ENCODE measurements at regions not wholly inside any gene's neighbourhood (a gene's known extent, or its start where the extent isn't known, plus 50 kb on each side); places are given as distances from the start of the nearest gene placed in this dataset.

- H3K9me3 ChIP-seq (ENCODE audit: insufficient read depth in 2 of 2, low read depth in 1 of 2, low read length in 1 of 2): no peaks in the 10 kb centered on the region
- H3K14ac ChIP-seq (ENCODE audit: insufficient read length): no peak overlapping the region
- FAIRE-seq (no peak), DNase-seq (ENCODE audit: low read depth in 1 of 2, low spot score in 2 of 2) (no peak)
- H3K9ac ChIP-seq (replicated peaks in 1 of 4; ENCODE audit: extremely low read depth in 1 of 4, low read depth in 3 of 4, low read length in 3 of 4): no peak overlapping the region
- H2AK5ac ChIP-seq (ENCODE audit: low read depth, low read length): no peak overlapping the region
- H2BK120ac ChIP-seq (replicated peaks; ENCODE audit: low read depth, low read length): no peak overlapping the region
- CTCF ChIA-PET (ENCODE audit: partially characterized antibody): no interaction called here
- H3K4ac ChIP-seq (replicated peaks; ENCODE audit: insufficient read length, low read depth, low read length): no peak overlapping the region
- H3K27ac ChIP-seq (ENCODE audit: low read depth, low read length): no peak overlapping the region
- 75% methylated on average over 8 of the region's 8 CpGs; no CpG with 5 or more reads in 1 of the 2 experiments for WGBS, 2 experiments (ENCODE audit: extremely low coverage in 1 of 2, insufficient coverage in 1 of 2, insufficient read length in 1 of 2, insufficient replicate concordance in 2 of 2, low coverage in 1 of 2, low lambda C conversion rate in 2 of 2, missing lambda C conversion rate in 1 of 2)
- H3K18ac ChIP-seq (ENCODE audit: extremely low read depth, low read length): no peak overlapping the region
- H3K56ac ChIP-seq (replicated peaks; ENCODE audit: insufficient read length, low read depth, low read length): no peak overlapping the region
- H3K79me2 ChIP-seq (ENCODE audit: control insufficient read depth in 1 of 2, insufficient read depth in 2 of 2, low read length in 2 of 2): no peaks in the 10 kb centered on the region
- H3K23ac ChIP-seq (ENCODE audit: insufficient read length): no peak overlapping the region
- H3K4me1 ChIP-seq (replicated peaks in 1 of 4; ENCODE audit: control insufficient read depth in 3 of 4, insufficient read depth in 4 of 4, low read length in 3 of 4): no peaks in the 10 kb centered on the region
- no peak overlapping the region for H3K4me2 ChIP-seq (ENCODE audit: insufficient read depth in 1 of 2, low read depth in 2 of 2, low read length in 2 of 2)
- no peak overlapping the region for H3K4me3 ChIP-seq (ENCODE audit: extremely low read depth in 1 of 4, insufficient read depth in 2 of 4, low read depth in 3 of 4, low read length in 4 of 4)
- no peak for TF ChIP-seq KDM1A (IDR thresholded peaks at IDR 0.05; ENCODE audit: borderline replicate concordance, low read length)
- no peak for TF ChIP-seq ATF3 (IDR thresholded peaks at IDR 0.05; ENCODE audit: insufficient read depth, low read depth, low read length)
- TF ChIP-seq MAFK (IDR thresholded peaks at IDR 0.05; ENCODE audit: low read depth, low read length): no peak
- TF ChIP-seq SIN3A (conservative IDR thresholded peaks at IDR 0.05 in 1 of 2, IDR thresholded peaks at IDR 0.05 in 1 of 2; ENCODE audit: low read depth in 1 of 2, low read length in 2 of 2): no peak
- no peak for TF ChIP-seq SAP30 (IDR thresholded peaks at IDR 0.05; ENCODE audit: insufficient read depth, insufficient replicate concordance, low read length)
- no peak for TF ChIP-seq POLR2A (IDR thresholded peaks at IDR 0.05; ENCODE audit: control extremely low read depth in 1 of 2, low read depth in 2 of 2, low read length in 2 of 2)
- TF ChIP-seq SP2 (IDR thresholded peaks at IDR 0.05; ENCODE audit: low read length): no peak
- no peak for TF ChIP-seq SP4 (IDR thresholded peaks at IDR 0.05; ENCODE audit: low read length)
- TF ChIP-seq CBX8 (IDR thresholded peaks at IDR 0.05; ENCODE audit: borderline replicate concordance, low read depth, low read length): no peak
- no peak for TF ChIP-seq RFX5 (IDR thresholded peaks at IDR 0.05; ENCODE audit: borderline replicate concordance, low read depth, low read length)
- TF ChIP-seq RNF2 (IDR thresholded peaks at IDR 0.05; ENCODE audit: borderline replicate concordance, low read depth, low read length, missing control alignments, poor library complexity, severe bottlenecking): no peak
- TF ChIP-seq BRCA1 (IDR thresholded peaks at IDR 0.05; ENCODE audit: low read depth, low read length): no peak
- no peak for TF ChIP-seq MAX (IDR thresholded peaks at IDR 0.05)
- TF ChIP-seq TBP (IDR thresholded peaks at IDR 0.05; ENCODE audit: low read depth, low read length): no peak
- no peak for TF ChIP-seq HDAC6 (IDR thresholded peaks at IDR 0.05; ENCODE audit: low read depth, low read length)
- H2BK20ac ChIP-seq (ENCODE audit: low read length): no peak overlapping the region
- POLR2A ChIA-PET (ENCODE audit: partially characterized antibody): no interaction called here
- no peak overlapping the region for H2BK5ac ChIP-seq (ENCODE audit: low read depth, low read length)
- H4K91ac ChIP-seq (replicated peaks; ENCODE audit: insufficient read length, low read length): no peak overlapping the region
- H4K8ac ChIP-seq (ENCODE audit: extremely low read depth, insufficient read depth, low read length): no peak overlapping the region
- no peak overlapping the region for H2AFZ ChIP-seq (ENCODE audit: low read length)
- no peaks in the 10 kb centered on the region for H3K23me2 ChIP-seq (ENCODE audit: low read depth, low read length)
- H3K27me3 ChIP-seq (replicated peaks in 1 of 4; ENCODE audit: control insufficient read depth in 3 of 4, extremely low read depth in 1 of 4, insufficient read depth in 3 of 4, low read length in 3 of 4): no peaks in the 10 kb centered on the region
- H4K5ac ChIP-seq (ENCODE audit: insufficient read length, low read depth, low read length): no peak overlapping the region
- H3K79me1 ChIP-seq (ENCODE audit: low read depth, low read length): no peaks in the 10 kb centered on the region
- H2BK15ac ChIP-seq (ENCODE audit: low read length): no peak overlapping the region
- H3K36me3 ChIP-seq (ENCODE audit: control insufficient read depth in 2 of 4, insufficient read depth in 4 of 4, low read length in 3 of 4): no peaks in the 10 kb centered on the region
- H2BK12ac ChIP-seq (ENCODE audit: low read depth, low read length): no peak overlapping the region
- H4K20me1 ChIP-seq (replicated peaks in 1 of 2; ENCODE audit: control insufficient read depth in 1 of 2, insufficient read depth in 2 of 2, low read length in 2 of 2): no peaks in the 10 kb centered on the region
Observed at GRCh38 chr18:67717800-67718199, 201.3 kb upstream of the DSEL start.
